Smooth muscle cell (in vitro differentiated cells): ENCODE measurements at regions not wholly inside any gene's neighbourhood (a gene's known extent, or its start where the extent isn't known, plus 50 kb on each side); places are given as distances from the start of the nearest gene placed in this dataset.

Experiments used
- DNase-seq: peaks from one replicate; lab custom pipeline; 2025; ENCODE audit not compliant: unreplicated experiment; lab: John Stamatoyannopoulos, UW
- H2AFZ ChIP-seq: fragments of 200-600 bp; sonication (generic); 2 replicates; pipeline ENCODE4 v1.6.0; 2016; ENCODE audit warnings: antibody characterized with exemption, low read depth, mild to moderate bottlenecking
- H3F3A ChIP-seq: fragments of 200-600 bp; sonication (generic); 2 replicates; pipeline ENCODE4 v1.6.0; 2017; ENCODE audit warnings: antibody characterized with exemption, low read depth
- H3K27ac ChIP-seq: fragments of 200-600 bp; sonication (generic); 2 replicates; pipeline ENCODE4 v1.5.1; 2016; ENCODE audit warnings: low read depth, mild to moderate bottlenecking
- H3K27me3 ChIP-seq: fragments of 200-600 bp; sonication (generic); 2 replicates; pipeline ENCODE4 v1.6.1; 2016; ENCODE audit warnings: low read depth, mild to moderate bottlenecking
- H3K36me3 ChIP-seq: fragments of 200-600 bp; sonication (generic); 2 replicates; pipeline ENCODE4 v1.5.1; 2016; ENCODE audit warnings: low read depth
- H3K4me1 ChIP-seq: fragments of 200-600 bp; sonication (generic); 2 replicates; pipeline ENCODE4 v1.5.1; 2016; ENCODE audit warnings: low read depth
- H3K4me2 ChIP-seq: fragments of 200-600 bp; sonication (generic); 2 replicates; pipeline ENCODE4 v1.6.0; 2016; ENCODE audit warnings: mild to moderate bottlenecking
- H3K4me3 ChIP-seq: fragments of 200-600 bp; sonication (generic); 2 replicates; pipeline ENCODE4 v1.5.1; 2016; ENCODE audit warnings: mild to moderate bottlenecking
- H3K79me2 ChIP-seq: fragments of 200-600 bp; sonication (generic); 2 replicates; pipeline ENCODE4 v1.6.0; 2016; ENCODE audit warnings: low read depth, mild to moderate bottlenecking
- H3K9ac ChIP-seq: fragments of 200-600 bp; sonication (generic); 2 replicates; pipeline ENCODE4 v1.6.0; 2016; ENCODE audit warnings: low read depth
- H3K9me3 ChIP-seq: fragments of 200-600 bp; sonication (generic); replicated peaks from 2 replicates; pipeline ENCODE4 v1.5.1; 2016; ENCODE audit warnings: low read depth
- H4K20me1 ChIP-seq: fragments of 200-600 bp; sonication (generic); 2 replicates; pipeline ENCODE4 v1.6.0; 2016; ENCODE audit warnings: low read depth
- WGBS: methylation state at CpG from one replicate; pipeline ENCODE4 v1.1.7; 2016; ENCODE audit warnings: low lambda C conversion rate; 5-methylcytosine and 5-hydroxymethylcytosine counted together
- TF ChIP-seq, protein P1 (sequence below): fragments of 200-600 bp; sonication (generic); IDR thresholded peaks from 2 replicates; pipeline ENCODE4 v1.5.1; 2017; ENCODE audit warnings: borderline replicate concordance, mild to moderate bottlenecking, antibody characterized with exemption; ENCODE audit not compliant: insufficient read depth, poor library complexity, severe bottlenecking

- TF ChIP-seq, protein P1, sequence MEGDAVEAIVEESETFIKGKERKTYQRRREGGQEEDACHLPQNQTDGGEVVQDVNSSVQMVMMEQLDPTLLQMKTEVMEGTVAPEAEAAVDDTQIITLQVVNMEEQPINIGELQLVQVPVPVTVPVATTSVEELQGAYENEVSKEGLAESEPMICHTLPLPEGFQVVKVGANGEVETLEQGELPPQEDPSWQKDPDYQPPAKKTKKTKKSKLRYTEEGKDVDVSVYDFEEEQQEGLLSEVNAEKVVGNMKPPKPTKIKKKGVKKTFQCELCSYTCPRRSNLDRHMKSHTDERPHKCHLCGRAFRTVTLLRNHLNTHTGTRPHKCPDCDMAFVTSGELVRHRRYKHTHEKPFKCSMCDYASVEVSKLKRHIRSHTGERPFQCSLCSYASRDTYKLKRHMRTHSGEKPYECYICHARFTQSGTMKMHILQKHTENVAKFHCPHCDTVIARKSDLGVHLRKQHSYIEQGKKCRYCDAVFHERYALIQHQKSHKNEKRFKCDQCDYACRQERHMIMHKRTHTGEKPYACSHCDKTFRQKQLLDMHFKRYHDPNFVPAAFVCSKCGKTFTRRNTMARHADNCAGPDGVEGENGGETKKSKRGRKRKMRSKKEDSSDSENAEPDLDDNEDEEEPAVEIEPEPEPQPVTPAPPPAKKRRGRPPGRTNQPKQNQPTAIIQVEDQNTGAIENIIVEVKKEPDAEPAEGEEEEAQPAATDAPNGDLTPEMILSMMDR: no peak
- DNase-seq: no peak
- Histone ChIP-seq H3K9ac (no peak overlapping the region), H3K4me2 (no peak overlapping the region), H3K9me3 (no peaks in the 10 kb centered on the region), H3K79me2 (no peaks in the 10 kb centered on the region), H3K4me3 (no peak overlapping the region), H3K27me3 (no peaks in the 10 kb centered on the region), H3K36me3 (no peaks in the 10 kb centered on the region), H3K4me1 (peaks cover 5% of the 10 kb centered on the region), H3F3A (no peaks in the 10 kb centered on the region), H4K20me1 (no peaks in the 10 kb centered on the region), H3K27ac (no peak overlapping the region), H2AFZ (peak overlapping the region; percentile 39)
- 100% methylated on average over 1 of the region's 1 CpG for WGBS
These were observed 251.9 kb upstream of the KCND2 start for GRCh38 chr7:120021085-120021484.

GRCh38 chr7:120023494-120024167 is 249.3 kb upstream of the KCND2 start:
- Histone ChIP-seq H3K4me1 (peaks cover 5% of the 10 kb centered on the region), H3K79me2 (no peaks in the 10 kb centered on the region), H4K20me1 (no peaks in the 10 kb centered on the region), H3K4me3 (no peak overlapping the region), H3K27me3 (no peaks in the 10 kb centered on the region), H3K9ac (no peak overlapping the region), H3F3A (no peaks in the 10 kb centered on the region), H2AFZ (peak overlapping the region; percentile 82), H3K9me3 (no peaks in the 10 kb centered on the region), H3K4me2 (no peak overlapping the region), H3K27ac (no peak overlapping the region), H3K36me3 (no peaks in the 10 kb centered on the region)
- TF ChIP-seq, protein P1: no peak
- DNase-seq: no peak
- 91% methylated on average over 4 of the region's 4 CpGs for WGBS

GRCh38 chr7:120028636-120029035 is 244.3 kb upstream of the KCND2 start:
- Histone ChIP-seq H2AFZ (peak overlapping the region; percentile 35), H3K36me3 (no peaks in the 10 kb centered on the region), H3F3A (no peaks in the 10 kb centered on the region), H3K4me1 (no peaks in the 10 kb centered on the region), H3K9me3 (peaks cover 2% of the 10 kb centered on the region), H3K4me2 (no peak overlapping the region), H3K27ac (no peak overlapping the region), H4K20me1 (no peaks in the 10 kb centered on the region), H3K27me3 (no peaks in the 10 kb centered on the region), H3K9ac (no peak overlapping the region), H3K79me2 (no peaks in the 10 kb centered on the region), H3K4me3 (no peak overlapping the region)
- TF ChIP-seq, protein P1: no peak
- 92% methylated on average over 4 of the region's 4 CpGs for WGBS
- no peak for DNase-seq

DNA sequence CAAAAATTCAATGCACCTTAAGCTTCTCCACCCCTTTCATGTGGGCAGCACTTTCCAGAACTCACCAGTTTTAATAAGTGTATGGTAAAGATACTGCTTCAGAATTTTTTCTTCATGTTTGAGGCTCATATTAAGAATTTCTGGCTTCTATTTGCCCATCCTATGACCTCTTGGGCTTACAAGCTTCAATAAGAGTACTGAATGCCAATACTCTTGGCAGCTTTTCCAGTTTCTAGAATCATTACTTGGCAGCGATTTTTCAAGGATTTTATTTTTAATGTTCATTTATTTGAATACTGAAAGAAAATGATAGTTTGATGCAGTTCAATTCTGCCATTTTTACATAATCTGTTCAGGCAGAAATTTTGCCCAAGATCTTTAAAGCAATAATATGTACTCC is 242.1 kb upstream of the KCND2 start:
- TF ChIP-seq, protein P1: no peak
- no peak for DNase-seq
- no peaks in the 10 kb centered on the region for H4K20me1 ChIP-seq
- H3K9me3 ChIP-seq: peaks cover 2% of the 10 kb centered on the region
- no peak overlapping the region for H3K27ac ChIP-seq
- H3K27me3 ChIP-seq: no peaks in the 10 kb centered on the region
- 94% methylated on average over 1 of the region's 1 CpG for WGBS
- no peaks in the 10 kb centered on the region for H3K36me3 ChIP-seq
- H3K79me2 ChIP-seq: no peaks in the 10 kb centered on the region
- H3K4me2 ChIP-seq: no peak overlapping the region
- no peak overlapping the region for H3K4me3 ChIP-seq
- no peak overlapping the region for H2AFZ ChIP-seq
- no peaks in the 10 kb centered on the region for H3K4me1 ChIP-seq
- H3F3A ChIP-seq: no peaks in the 10 kb centered on the region
- H3K9ac ChIP-seq: no peak overlapping the region
